ENCODE measurements at regions not wholly inside any gene's neighbourhood (a gene's known extent, or its start where the extent isn't known, plus 50 kb on each side); places are given as distances from the start of the nearest gene placed in this dataset.
"Not testable (repeated sequence)": the region's sequence is repeated elsewhere in the genome, so short reads cannot be mapped to it uniquely, and the experiment has no call there.

DNA sequence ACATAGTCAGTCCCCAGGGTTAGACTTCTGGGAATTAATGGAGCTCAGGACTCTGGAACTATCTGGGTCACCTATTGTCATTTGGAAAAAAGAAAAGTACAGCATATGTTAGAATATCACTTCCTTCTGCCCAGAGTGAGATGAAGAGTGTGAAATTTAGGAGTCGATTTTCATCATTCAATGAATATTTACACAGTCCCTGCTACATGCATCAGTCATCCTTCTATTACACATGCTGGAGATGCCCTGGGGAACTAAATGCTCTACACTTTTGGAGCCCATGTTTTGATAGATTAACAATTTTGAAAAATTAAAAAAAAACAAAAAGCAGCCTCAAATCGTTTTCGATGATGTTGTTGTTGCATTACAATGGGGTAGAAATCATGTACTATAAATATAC, 315.4 kb downstream of the ALDH8A1 start:
- Mint-ChIP-seq H3K27ac (no peak overlapping the region), H3K9me3 (no peaks in the 10 kb centered on the region), H3K4me3 (no peak overlapping the region), H3K4me1 (ENCODE audit: low read depth) (peaks cover 7% of the 10 kb centered on the region), H3K36me3 (ENCODE audit: low read depth) (no peaks in the 10 kb centered on the region), H3K27me3 (ENCODE audit: insufficient read depth) (no peaks in the 10 kb centered on the region; the same call in 1 of the 2 replicates)
- TF ChIP-seq, protein P1, sequence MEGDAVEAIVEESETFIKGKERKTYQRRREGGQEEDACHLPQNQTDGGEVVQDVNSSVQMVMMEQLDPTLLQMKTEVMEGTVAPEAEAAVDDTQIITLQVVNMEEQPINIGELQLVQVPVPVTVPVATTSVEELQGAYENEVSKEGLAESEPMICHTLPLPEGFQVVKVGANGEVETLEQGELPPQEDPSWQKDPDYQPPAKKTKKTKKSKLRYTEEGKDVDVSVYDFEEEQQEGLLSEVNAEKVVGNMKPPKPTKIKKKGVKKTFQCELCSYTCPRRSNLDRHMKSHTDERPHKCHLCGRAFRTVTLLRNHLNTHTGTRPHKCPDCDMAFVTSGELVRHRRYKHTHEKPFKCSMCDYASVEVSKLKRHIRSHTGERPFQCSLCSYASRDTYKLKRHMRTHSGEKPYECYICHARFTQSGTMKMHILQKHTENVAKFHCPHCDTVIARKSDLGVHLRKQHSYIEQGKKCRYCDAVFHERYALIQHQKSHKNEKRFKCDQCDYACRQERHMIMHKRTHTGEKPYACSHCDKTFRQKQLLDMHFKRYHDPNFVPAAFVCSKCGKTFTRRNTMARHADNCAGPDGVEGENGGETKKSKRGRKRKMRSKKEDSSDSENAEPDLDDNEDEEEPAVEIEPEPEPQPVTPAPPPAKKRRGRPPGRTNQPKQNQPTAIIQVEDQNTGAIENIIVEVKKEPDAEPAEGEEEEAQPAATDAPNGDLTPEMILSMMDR (IDR thresholded peaks at IDR 0.05), result no peak
- DNase-seq, result no peak

DNA sequence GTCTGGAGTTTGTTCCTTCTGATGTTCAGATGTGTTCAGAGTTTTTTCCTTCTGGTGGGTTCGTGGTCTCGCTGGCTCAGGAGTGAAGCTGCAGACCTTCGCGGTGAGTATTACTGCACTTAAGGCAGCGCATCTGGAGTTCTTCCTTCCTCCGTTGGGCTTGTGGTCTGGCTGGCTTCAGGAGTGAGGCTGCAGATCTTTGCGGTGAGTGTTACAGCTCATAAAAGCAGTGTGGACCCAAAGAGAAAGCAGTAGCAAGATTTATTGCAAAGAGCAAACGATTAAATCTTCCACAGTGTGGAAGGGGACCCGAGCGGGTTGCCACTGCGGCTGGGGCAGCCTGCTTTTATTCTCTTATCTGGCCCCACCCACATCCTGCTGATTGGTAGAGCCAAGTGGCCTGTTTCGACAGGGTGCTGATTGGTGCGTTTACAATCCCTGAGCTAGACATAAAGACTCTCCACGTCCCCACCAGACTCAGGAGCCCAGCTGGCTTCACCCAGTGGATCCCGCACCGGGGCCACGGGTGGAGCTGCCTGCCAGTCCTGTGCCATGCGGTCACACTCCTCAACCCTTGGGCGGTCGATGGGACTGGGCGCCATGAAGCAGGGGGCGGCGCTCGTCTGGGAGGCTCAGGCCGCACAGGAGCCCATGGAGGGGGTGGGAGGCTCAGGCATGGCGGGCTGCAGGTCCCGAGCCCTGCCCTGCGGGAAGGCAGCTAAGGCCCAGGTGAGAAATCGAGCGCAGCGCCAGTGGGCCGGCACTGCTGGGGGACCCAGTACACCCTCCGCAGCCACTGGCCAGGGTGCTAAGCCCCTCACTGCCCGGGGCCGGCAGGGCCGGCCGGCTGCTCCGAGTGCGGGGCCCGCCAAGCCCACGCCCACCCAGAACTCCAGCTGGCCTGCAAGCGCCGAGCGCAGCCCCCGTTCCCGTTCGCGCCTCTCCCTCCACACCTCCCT, 315.3 kb upstream of the SGK1 start:
- not testable (repeated sequence) for DNase-seq; H3K36me3 Mint-ChIP-seq (ENCODE audit: low read depth); H3K27me3 Mint-ChIP-seq (ENCODE audit: insufficient read depth); H3K27ac Mint-ChIP-seq; H3K4me3 Mint-ChIP-seq; H3K9me3 Mint-ChIP-seq; H3K4me1 Mint-ChIP-seq (ENCODE audit: low read depth)

DNA sequence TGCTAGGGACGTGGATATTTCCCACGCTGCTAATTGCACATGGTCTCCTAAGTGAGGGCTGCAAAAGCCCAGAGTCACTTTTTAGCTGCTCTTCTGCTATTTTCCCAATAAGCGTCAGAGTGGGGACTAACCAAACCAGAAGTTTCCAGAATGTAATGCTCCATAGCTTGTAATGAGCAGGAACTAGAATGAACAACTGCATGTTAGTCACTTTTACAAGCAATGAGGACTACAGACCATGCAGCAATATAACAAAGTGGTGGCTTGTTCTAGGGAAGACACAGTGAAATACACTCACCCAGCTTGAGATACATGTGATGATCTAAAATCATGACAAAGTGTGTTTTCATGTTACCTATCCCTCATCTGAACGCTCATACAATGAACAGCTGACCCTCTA, 314.1 kb upstream of the SGK1 start:
- no peak overlapping the region for H3K27ac Mint-ChIP-seq

DNA sequence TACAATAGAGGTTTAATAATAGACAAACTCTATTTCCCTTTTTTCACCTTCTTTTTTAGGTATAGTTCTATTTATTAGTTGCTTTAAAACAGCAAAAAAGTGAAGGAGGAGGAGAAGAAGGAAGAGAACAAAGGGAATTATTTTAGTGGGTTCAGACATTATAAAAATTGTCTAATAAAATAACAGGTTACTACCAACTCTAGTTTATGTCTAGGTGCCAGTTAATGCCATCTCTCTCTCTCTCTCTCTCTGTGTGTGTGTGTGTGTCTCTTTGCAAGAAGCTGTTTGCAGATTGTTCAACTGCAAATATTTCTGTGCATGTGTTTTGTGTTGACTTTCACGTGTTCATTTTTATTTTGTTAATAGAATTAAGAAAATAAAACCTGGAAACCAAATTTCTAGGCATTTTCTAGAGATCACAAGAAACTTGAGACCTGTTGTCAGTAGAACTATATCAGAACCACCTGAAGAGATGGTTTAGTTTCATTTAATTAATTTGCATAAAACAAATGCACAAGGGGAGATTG, 313.5 kb upstream of the SGK1 start:
- Mint-ChIP-seq H3K4me1 (ENCODE audit: low read depth) (peaks cover 8% of the 10 kb centered on the region), H3K27me3 (ENCODE audit: insufficient read depth) (no peaks in the 10 kb centered on the region; the same call in 1 of the 2 replicates), H3K27ac (no peak overlapping the region), H3K4me3 (no peak overlapping the region), H3K9me3 (no peaks in the 10 kb centered on the region), H3K36me3 (ENCODE audit: low read depth) (no peaks in the 10 kb centered on the region)
- TF ChIP-seq, protein P1 (IDR thresholded peaks at IDR 0.05), result no peak
- no peak for DNase-seq

More for the DNA sequence above, 314.1 kb upstream of the SGK1 start:
- no peak for DNase-seq
- no peaks in the 10 kb centered on the region; the same call in 1 of the 2 replicates for H3K27me3 Mint-ChIP-seq (ENCODE audit: insufficient read depth)
- H3K9me3 Mint-ChIP-seq, result no peaks in the 10 kb centered on the region
- peaks cover 7% of the 10 kb centered on the region for H3K4me1 Mint-ChIP-seq (ENCODE audit: low read depth)
- TF ChIP-seq, protein P1 (IDR thresholded peaks at IDR 0.05), result no peak
- H3K36me3 Mint-ChIP-seq (ENCODE audit: low read depth), result no peaks in the 10 kb centered on the region
- H3K4me3 Mint-ChIP-seq, result no peak overlapping the region

DNA sequence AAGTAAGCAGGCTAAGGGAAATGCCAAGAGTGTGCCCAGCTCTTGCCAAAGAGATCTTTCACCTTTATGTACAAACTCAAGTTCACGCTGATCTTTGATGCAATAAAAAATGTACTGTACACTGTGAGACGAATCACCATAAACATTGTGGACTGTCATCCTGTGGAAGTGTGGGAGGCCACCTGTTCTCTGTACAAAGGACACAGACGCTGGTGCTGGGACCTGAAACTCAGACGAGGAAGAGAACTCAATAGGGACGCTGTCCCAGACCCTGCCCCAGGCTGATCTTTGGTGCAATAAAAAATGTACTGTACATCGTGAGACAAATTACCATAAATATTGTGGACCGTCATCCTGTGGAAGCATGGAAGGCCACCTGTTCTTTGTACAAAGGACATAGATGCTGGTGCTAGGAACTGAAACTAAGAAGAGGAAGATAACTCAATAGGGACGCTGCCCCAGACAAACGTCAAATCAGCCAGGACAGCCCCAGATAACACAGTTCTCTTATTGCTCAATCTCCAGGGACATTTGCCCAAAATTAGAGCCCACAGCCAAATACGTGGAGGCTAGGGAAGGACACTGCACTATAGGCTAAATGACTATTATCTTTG, 312.7 kb upstream of the SGK1 start:
- no peaks in the 10 kb centered on the region; the same call in 1 of the 2 replicates for H3K27me3 Mint-ChIP-seq (ENCODE audit: insufficient read depth)
- peaks cover 14% of the 10 kb centered on the region for H3K4me1 Mint-ChIP-seq (ENCODE audit: low read depth)
- H3K9me3 Mint-ChIP-seq, result no peaks in the 10 kb centered on the region
- H3K36me3 Mint-ChIP-seq (ENCODE audit: low read depth), result no peaks in the 10 kb centered on the region
- H3K27ac Mint-ChIP-seq, result no peak overlapping the region
- TF ChIP-seq, protein P1 (IDR thresholded peaks at IDR 0.05), result no peak
- H3K4me3 Mint-ChIP-seq, result no peak overlapping the region; the same call in 1 of the 2 replicates
- no peak for DNase-seq

DNA sequence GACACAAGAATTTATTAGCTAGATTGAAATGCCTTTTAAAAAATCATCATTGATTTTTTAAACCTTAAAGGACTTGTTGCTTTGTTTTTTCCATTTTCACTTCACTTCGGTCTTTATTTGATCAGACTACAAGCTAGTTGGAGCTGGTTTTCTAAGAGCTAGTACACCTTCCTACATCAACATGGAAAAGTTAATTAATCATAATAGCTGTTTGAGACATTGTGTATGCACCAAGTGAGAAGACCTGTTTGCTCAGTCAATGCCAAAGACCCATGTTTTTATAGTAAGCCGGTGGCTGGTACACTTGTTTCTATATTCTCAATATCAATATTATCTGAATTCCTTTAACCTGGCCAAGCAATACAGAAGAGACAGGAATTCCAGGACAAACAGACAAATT, 310.2 kb upstream of the SGK1 start:
- Mint-ChIP-seq H3K27ac (no peak overlapping the region), H3K27me3 (ENCODE audit: insufficient read depth) (peaks cover 2% of the 10 kb centered on the region; the same call in 1 of the 2 replicates), H3K4me3 (no peak overlapping the region), H3K4me1 (ENCODE audit: low read depth) (peaks cover 16% of the 10 kb centered on the region), H3K9me3 (no peaks in the 10 kb centered on the region), H3K36me3 (ENCODE audit: low read depth) (no peaks in the 10 kb centered on the region)
- no peak for DNase-seq
- TF ChIP-seq, protein P1 (IDR thresholded peaks at IDR 0.05), result no peak

Measured in HFFc6 (cell line).